Loucy (cell line): ENCODE measurements at regions not wholly inside any gene's neighbourhood (a gene's known extent, or its start where the extent isn't known, plus 50 kb on each side); places are given as distances from the start of the nearest gene placed in this dataset.

Experiments used
- H2AFZ ChIP-seq: fragments of 200-600 bp; sonication (generic); 2 replicates; pipeline ENCODE4 v1.6.0; 2016; ENCODE audit warnings: antibody characterized with exemption, mild to moderate bottlenecking, low read length, moderate library complexity
- H3F3A ChIP-seq: fragments of 200-600 bp; 2 replicates; pipeline ENCODE4 v1.6.0; 2016; ENCODE audit warnings: antibody characterized with exemption, low read depth, mild to moderate bottlenecking
- H3K27me3 ChIP-seq: fragments of 200-600 bp; sonication (generic); 2 replicates; pipeline ENCODE4 v1.6.1; 2014; ENCODE audit warnings: low read length, mild to moderate bottlenecking; ENCODE audit not compliant: insufficient read depth, poor library complexity, severe bottlenecking
- H3K36me3 ChIP-seq: fragments of 200-600 bp; sonication (generic); 2 replicates; pipeline ENCODE4 v1.6.1; 2016; ENCODE audit warnings: low read length; ENCODE audit not compliant: insufficient read depth
- H3K4me1 ChIP-seq: fragments of 200-600 bp; sonication (generic); 2 replicates; pipeline ENCODE4 v1.5.1; 2014; ENCODE audit warnings: low read length, mild to moderate bottlenecking; ENCODE audit not compliant: insufficient read depth, poor library complexity, severe bottlenecking
- H3K4me2 ChIP-seq: fragments of 200-600 bp; sonication (generic); 2 replicates; pipeline ENCODE4 v1.6.0; 2014; ENCODE audit warnings: antibody characterized with exemption, low read length, low read depth, mild to moderate bottlenecking; ENCODE audit not compliant: poor library complexity, severe bottlenecking
- H3K4me3 ChIP-seq: fragments of 200-600 bp; sonication (generic); 2 replicates; pipeline ENCODE4 v1.5.1; 2014; ENCODE audit warnings: low read length, mild to moderate bottlenecking, mixed read lengths; ENCODE audit not compliant: poor library complexity, severe bottlenecking
- H3K79me2 ChIP-seq: fragments of 200-600 bp; sonication (generic); 2 replicates; pipeline ENCODE4 v1.6.1; 2014; ENCODE audit warnings: low read length; ENCODE audit not compliant: insufficient read depth
- H3K9ac ChIP-seq: fragments of 200-600 bp; sonication (generic); 2 replicates; pipeline ENCODE4 v1.6.0; 2014; ENCODE audit warnings: mild to moderate bottlenecking, low read depth, low read length, moderate library complexity; ENCODE audit not compliant: poor library complexity, severe bottlenecking
- H3K9me2 ChIP-seq: fragments of 200-600 bp; sonication (generic); replicated peaks from 2 replicates; pipeline ENCODE4 v1.6.1; 2016; ENCODE audit warnings: low read depth, low read length, mixed read lengths
- H3K9me3 ChIP-seq: fragments of 200-600 bp; sonication (generic); 2 replicates; pipeline ENCODE4 v1.6.1; 2014; ENCODE audit warnings: mild to moderate bottlenecking, antibody characterized with exemption, low read length, low read depth; ENCODE audit not compliant: insufficient read depth
- H4K20me1 ChIP-seq: fragments of 200-600 bp; sonication (generic); 2 replicates; pipeline ENCODE4 v1.6.0; 2014; ENCODE audit warnings: antibody characterized with exemption, low read length, mild to moderate bottlenecking; ENCODE audit not compliant: insufficient read depth, poor library complexity, severe bottlenecking
- CTCF ChIP-seq: fragments of 200-600 bp; sonication (generic); conservative IDR thresholded peaks from 2 replicates; pipeline ENCODE4 v1.5.1; 2014; ENCODE audit warnings: mild to moderate bottlenecking, antibody characterized with exemption, low read length
- EZH2phosphoT487 ChIP-seq: fragments of 200-600 bp; IDR thresholded peaks from 2 replicates; pipeline ENCODE4 v1.6.1; 2018; ENCODE audit warnings: antibody characterized with exemption, mild to moderate bottlenecking, moderate library complexity, borderline replicate concordance

DNA sequence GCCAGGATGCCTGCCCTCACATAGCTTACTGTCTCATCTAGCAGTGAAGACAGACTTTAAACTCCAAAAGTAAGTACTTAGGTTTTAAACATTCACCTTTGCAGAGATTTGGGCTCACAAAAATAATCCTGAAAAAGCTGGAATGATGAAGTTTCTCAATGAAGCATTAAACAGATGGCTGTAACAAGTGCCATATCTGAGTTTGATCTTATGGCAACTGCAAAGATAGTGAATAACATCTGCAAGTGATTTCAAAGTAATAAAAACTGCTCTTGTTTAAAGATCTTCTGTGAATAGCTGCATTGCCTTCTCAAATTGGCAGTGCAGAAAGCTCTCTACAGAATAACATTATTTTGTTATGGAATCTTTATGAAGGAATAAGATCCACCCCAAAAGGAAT, 271.2 kb upstream of the SMIM31 start:
- H3K79me2 ChIP-seq: no peaks in the 10 kb centered on the region
- no peaks in the 10 kb centered on the region for H3K27me3 ChIP-seq
- H3K4me2 ChIP-seq: no peak overlapping the region
- no peaks in the 10 kb centered on the region for H3K36me3 ChIP-seq
- no peaks in the 10 kb centered on the region for H3F3A ChIP-seq
- no peak for TF ChIP-seq CTCF
- H4K20me1 ChIP-seq: no peaks in the 10 kb centered on the region
- no peaks in the 10 kb centered on the region for H3K4me1 ChIP-seq
- no peaks in the 10 kb centered on the region for H3K9me2 ChIP-seq
- no peak overlapping the region for H3K9ac ChIP-seq
- no peak overlapping the region for H2AFZ ChIP-seq
- H3K9me3 ChIP-seq: no peaks in the 10 kb centered on the region
- no peak overlapping the region for H3K4me3 ChIP-seq

DNA sequence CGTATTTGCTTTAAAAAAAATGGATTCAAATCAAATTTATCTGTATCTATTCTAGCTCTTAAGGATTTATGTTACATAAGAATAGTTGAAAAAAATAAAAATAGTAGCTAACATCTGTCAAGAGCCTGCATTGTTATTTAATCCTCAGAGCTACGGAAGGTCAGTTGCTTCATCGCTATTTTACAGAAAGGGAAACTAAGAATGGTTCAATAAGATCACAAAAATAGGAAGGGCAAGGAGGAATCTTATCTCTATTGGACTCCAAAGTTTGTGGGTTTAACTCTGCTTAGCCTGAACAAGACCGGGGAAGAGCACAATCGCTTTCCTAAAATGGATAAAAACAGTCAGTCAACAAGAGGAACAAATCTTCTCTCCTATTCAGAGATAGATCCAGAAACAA, 270.2 kb upstream of the SMIM31 start:
- H2AFZ ChIP-seq: no peak overlapping the region
- no peaks in the 10 kb centered on the region for H3K27me3 ChIP-seq
- H3K4me1 ChIP-seq: no peaks in the 10 kb centered on the region
- no peak overlapping the region for H3K9ac ChIP-seq
- no peaks in the 10 kb centered on the region for H4K20me1 ChIP-seq
- H3F3A ChIP-seq: no peaks in the 10 kb centered on the region
- no peaks in the 10 kb centered on the region for H3K9me2 ChIP-seq
- H3K9me3 ChIP-seq: no peaks in the 10 kb centered on the region
- H3K79me2 ChIP-seq: no peaks in the 10 kb centered on the region
- H3K4me3 ChIP-seq: no peak overlapping the region
- no peak for TF ChIP-seq CTCF
- TF ChIP-seq EZH2phosphoT487: no peak
- no peak overlapping the region for H3K4me2 ChIP-seq
- H3K36me3 ChIP-seq: no peaks in the 10 kb centered on the region

GRCh38 chr4:164484551-164484950, 269.4 kb upstream of the SMIM31 start:
- Histone ChIP-seq H3K79me2 (no peaks in the 10 kb centered on the region), H3K4me1 (no peaks in the 10 kb centered on the region), H3K4me3 (no peak overlapping the region), H2AFZ (no peak overlapping the region), H3K36me3 (no peaks in the 10 kb centered on the region), H4K20me1 (no peaks in the 10 kb centered on the region), H3K9me2 (no peaks in the 10 kb centered on the region), H3K4me2 (no peak overlapping the region), H3K9ac (no peak overlapping the region), H3K9me3 (no peaks in the 10 kb centered on the region), H3F3A (no peaks in the 10 kb centered on the region), H3K27me3 (no peaks in the 10 kb centered on the region)
- TF ChIP-seq EZH2phosphoT487: no peak
- TF ChIP-seq CTCF: no peak
